Adrenal gland (tissue), 5 donors: ENCODE measurements at regions not wholly inside any gene's neighbourhood (a gene's known extent, or its start where the extent isn't known, plus 50 kb on each side); places are given as distances from the start of the nearest gene placed in this dataset.

Experiments
- POLR2A ChIP-seq, 2 donors: fragments of 450-650 bp; IDR thresholded peaks; one replicate each; pipeline ENCODE4 v1.6.1; 2017; ENCODE audit warnings: antibody characterized with exemption in 2 of 2, mild to moderate bottlenecking in 2 of 2, moderate library complexity in 1 of 2
- TF ChIP-seq, protein P1 (sequence below), 6 experiments: fragments of 450-650 bp in 4 of 6; fragments of 200-600 bp in 2 of 6; sonication (generic) in 1 of 6; IDR thresholded peaks; 1 replicate in 5 of 6; 2 replicates in 1 of 6; pipeline versions ENCODE4 v1.5.1 to v1.8.0; 2016 to 2021; ENCODE audit warnings: antibody characterized with exemption in 6 of 6, mild to moderate bottlenecking in 2 of 6, moderate library complexity in 1 of 6
- donor health status: DM: no; HTN: no; CAD: no.

DNA sequence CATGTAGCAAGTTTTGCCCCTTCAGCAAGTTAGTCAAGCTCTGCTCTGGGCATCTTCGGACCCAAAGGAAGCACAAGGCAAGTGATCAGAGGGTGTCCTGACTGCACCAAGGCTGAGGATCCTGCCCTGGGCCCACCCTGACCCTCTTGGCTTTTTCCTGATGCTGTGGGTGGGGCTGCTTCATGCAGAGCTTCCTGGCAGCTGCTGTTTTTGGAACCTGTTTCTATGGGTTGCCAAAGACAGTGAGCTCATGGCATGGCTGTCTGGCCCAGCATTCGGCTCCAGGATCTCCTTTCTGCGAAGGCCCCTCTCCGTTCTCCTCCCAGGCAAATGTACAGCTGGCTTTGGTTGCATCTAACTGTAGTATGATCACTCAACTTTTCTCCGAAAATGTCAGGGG lies 497.9 kb downstream of the ARHGEF28 start:
- TF ChIP-seq, protein P1, sequence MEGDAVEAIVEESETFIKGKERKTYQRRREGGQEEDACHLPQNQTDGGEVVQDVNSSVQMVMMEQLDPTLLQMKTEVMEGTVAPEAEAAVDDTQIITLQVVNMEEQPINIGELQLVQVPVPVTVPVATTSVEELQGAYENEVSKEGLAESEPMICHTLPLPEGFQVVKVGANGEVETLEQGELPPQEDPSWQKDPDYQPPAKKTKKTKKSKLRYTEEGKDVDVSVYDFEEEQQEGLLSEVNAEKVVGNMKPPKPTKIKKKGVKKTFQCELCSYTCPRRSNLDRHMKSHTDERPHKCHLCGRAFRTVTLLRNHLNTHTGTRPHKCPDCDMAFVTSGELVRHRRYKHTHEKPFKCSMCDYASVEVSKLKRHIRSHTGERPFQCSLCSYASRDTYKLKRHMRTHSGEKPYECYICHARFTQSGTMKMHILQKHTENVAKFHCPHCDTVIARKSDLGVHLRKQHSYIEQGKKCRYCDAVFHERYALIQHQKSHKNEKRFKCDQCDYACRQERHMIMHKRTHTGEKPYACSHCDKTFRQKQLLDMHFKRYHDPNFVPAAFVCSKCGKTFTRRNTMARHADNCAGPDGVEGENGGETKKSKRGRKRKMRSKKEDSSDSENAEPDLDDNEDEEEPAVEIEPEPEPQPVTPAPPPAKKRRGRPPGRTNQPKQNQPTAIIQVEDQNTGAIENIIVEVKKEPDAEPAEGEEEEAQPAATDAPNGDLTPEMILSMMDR (IDR thresholded peaks at IDR 0.05): no peak
- no peak for TF ChIP-seq POLR2A (IDR thresholded peaks at IDR 0.05)
